Astrocyte (in vitro differentiated cells and primary cell): ENCODE measurements at regions not wholly inside any gene's neighbourhood (a gene's known extent, or its start where the extent isn't known, plus 50 kb on each side); places are given as distances from the start of the nearest gene placed in this dataset.

Experiments
- CTCF ChIP-seq: IDR thresholded peaks from 2 replicates; pipeline ENCODE4 v1.5.1; 2011; ENCODE audit warnings: low read depth, mild to moderate bottlenecking, inconsistent platforms, low read length, moderate library complexity; ENCODE audit not compliant: insufficient read depth
- EZH2 ChIP-seq: IDR thresholded peaks from 2 replicates; pipeline ENCODE4 v1.6.1; 2012; ENCODE audit warnings: mild to moderate bottlenecking, low read length, inconsistent platforms; ENCODE audit not compliant: insufficient read depth

GRCh38 chr7:135811506-135811905 lies 62.9 kb upstream of the FAM180A start:
- TF ChIP-seq CTCF (no peak), EZH2 (no peak)
